GM19452 (cell line): ENCODE measurements at regions not wholly inside any gene's neighbourhood (a gene's known extent, or its start where the extent isn't known, plus 50 kb on each side); places are given as distances from the start of the nearest gene placed in this dataset.
A peak's percentile ranks its signal among the peaks of the same experiment; 100 is the strongest.

Source experiments
- ATAC-seq: cut with Tn5 transposase; IDR thresholded peaks from one replicate; pipeline ENCODE4 v1.9.1; 2021; ENCODE audit not compliant: unreplicated experiment

- no peak for ATAC-seq
Observed at GRCh38 chr7:86949779-86950260, 109.6 kb downstream of the ELAPOR2 start.

GRCh38 chr7:86949052-86949778 lies 110.2 kb downstream of the ELAPOR2 start:
- ATAC-seq, result peak; percentile 89

- no peak for ATAC-seq
Observed at GRCh38 chr7:86947929-86948328, 111.5 kb downstream of the ELAPOR2 start.

- no peak for ATAC-seq
Observed at GRCh38 chr7:86943447-86943846, 116.0 kb downstream of the ELAPOR2 start.

- no peak for ATAC-seq
Observed at GRCh38 chr7:86942995-86943394, 116.5 kb downstream of the ELAPOR2 start.

- ATAC-seq, result no peak
Observed at GRCh38 chr7:86942081-86942480, 117.4 kb downstream of the ELAPOR2 start.

- ATAC-seq, result peak; percentile 91
Observed at GRCh38 chr7:86939197-86939814, 120.1 kb downstream of the ELAPOR2 start.

- no peak for ATAC-seq
Observed at GRCh38 chr7:86937363-86937878, 122.0 kb downstream of the ELAPOR2 start.

GRCh38 chr7:86933295-86933845 lies 126.1 kb downstream of the ELAPOR2 start:
- ATAC-seq, result no peak

GRCh38 chr7:86932038-86932512 lies 127.4 kb downstream of the ELAPOR2 start:
- ATAC-seq, result no peak

- ATAC-seq, result no peak
Observed at GRCh38 chr7:86931439-86931838, 128.0 kb downstream of the ELAPOR2 start.

- no peak for ATAC-seq
Observed at GRCh38 chr7:86930554-86931307, 128.7 kb downstream of the ELAPOR2 start.

- ATAC-seq, result no peak
Observed at GRCh38 chr7:86929293-86930109, 130.0 kb downstream of the ELAPOR2 start.

- no peak for ATAC-seq
Observed at GRCh38 chr7:86928308-86928707, 131.1 kb downstream of the ELAPOR2 start.

GRCh38 chr7:86926732-86927131 lies 132.7 kb downstream of the ELAPOR2 start:
- peak; percentile 68 for ATAC-seq

GRCh38 chr7:86925221-86925620 lies 134.2 kb downstream of the ELAPOR2 start:
- ATAC-seq, result no peak

GRCh38 chr7:86923527-86923926 lies 135.9 kb downstream of the ELAPOR2 start:
- no peak for ATAC-seq

- ATAC-seq, result no peak
Observed at GRCh38 chr7:86920154-86920553, 139.3 kb downstream of the ELAPOR2 start.

GRCh38 chr7:86918245-86918644 lies 141.2 kb downstream of the ELAPOR2 start:
- ATAC-seq, result no peak

- no peak for ATAC-seq
Observed at GRCh38 chr7:86916277-86916825, 143.1 kb downstream of the ELAPOR2 start.
